Esophagus muscularis mucosa (tissue), 4 donors: ENCODE measurements at regions not wholly inside any gene's neighbourhood (a gene's known extent, or its start where the extent isn't known, plus 50 kb on each side); places are given as distances from the start of the nearest gene placed in this dataset.

Source experiments
- DNase-seq: peaks from one replicate; pipeline ENCODE4 v3.0.0-alpha.2; 2017; ENCODE audit errors: extremely low spot score
- H3K27ac ChIP-seq, 4 donors: fragments of 200-600 bp; sonication (generic); replicated peaks in 1 of 4; 1 replicate in 3 of 4; 2 replicates in 1 of 4; pipeline ENCODE4 v1.5.1; 2016 to 2019; ENCODE audit warnings: mild to moderate bottlenecking in 1 of 4
- H3K27me3 ChIP-seq, 4 donors: fragments of 200-600 bp; sonication (generic); one replicate each; pipeline versions ENCODE4 v1.5.1 to v1.6.0; 2016 to 2019
- H3K36me3 ChIP-seq, 4 donors: fragments of 200-600 bp; sonication (generic); one replicate each; pipeline ENCODE4 v1.5.1; 2016 to 2019
- H3K4me1 ChIP-seq, 4 donors: fragments of 200-600 bp; sonication (generic); one replicate each; pipeline ENCODE4 v1.5.1; 2016 to 2019
- H3K4me3 ChIP-seq, 4 donors: fragments of 200-600 bp; sonication (generic); 1 replicate in 2 of 4; 2 replicates in 2 of 4; pipeline ENCODE4 v1.5.1; 2016 to 2019; ENCODE audit warnings: mild to moderate bottlenecking in 4 of 4, moderate library complexity in 1 of 4
- H3K9me3 ChIP-seq, 4 donors: fragments of 200-600 bp; sonication (generic); 1 replicate in 3 of 4; 2 replicates in 1 of 4; pipeline ENCODE4 v1.5.1; 2016 to 2019
- CTCF ChIP-seq, 3 experiments: fragments of 200-600 bp in 2 of 3; fragments of 450-650 bp in 1 of 3; sonication (generic) in 2 of 3; IDR thresholded peaks; one replicate each; pipeline ENCODE4 v1.5.1; 2017 to 2019; ENCODE audit warnings: antibody characterized with exemption in 3 of 3, mild to moderate bottlenecking in 2 of 3, moderate library complexity in 1 of 3
- EP300 ChIP-seq: sonication (generic); formaldehyde crosslinking; IDR thresholded peaks from one replicate; pipeline ENCODE4 v1.6.1; 2017; ENCODE audit warnings: antibody characterized with exemption
- POLR2A ChIP-seq: fragments of 450-650 bp; IDR thresholded peaks from one replicate; pipeline ENCODE4 v1.6.1; 2017; ENCODE audit warnings: antibody characterized with exemption, moderate library complexity, mild to moderate bottlenecking, low read depth
- POLR2AphosphoS5 ChIP-seq, 2 donors: sonication (generic); formaldehyde crosslinking; IDR thresholded peaks; one replicate each; pipeline ENCODE4 v1.6.1; 2017; ENCODE audit warnings: antibody characterized with exemption in 2 of 2
- WGBS: methylation state at CpG from one replicate; pipeline ENCODE4 v1.1.5; 2018; 5-methylcytosine and 5-hydroxymethylcytosine counted together
- intact Hi-C: fragments of 100-400 bp; cut with DNase I; formaldehyde crosslinking; loops from one replicate; pipeline ENCODE4 v1.15.1; 2023

DNA sequence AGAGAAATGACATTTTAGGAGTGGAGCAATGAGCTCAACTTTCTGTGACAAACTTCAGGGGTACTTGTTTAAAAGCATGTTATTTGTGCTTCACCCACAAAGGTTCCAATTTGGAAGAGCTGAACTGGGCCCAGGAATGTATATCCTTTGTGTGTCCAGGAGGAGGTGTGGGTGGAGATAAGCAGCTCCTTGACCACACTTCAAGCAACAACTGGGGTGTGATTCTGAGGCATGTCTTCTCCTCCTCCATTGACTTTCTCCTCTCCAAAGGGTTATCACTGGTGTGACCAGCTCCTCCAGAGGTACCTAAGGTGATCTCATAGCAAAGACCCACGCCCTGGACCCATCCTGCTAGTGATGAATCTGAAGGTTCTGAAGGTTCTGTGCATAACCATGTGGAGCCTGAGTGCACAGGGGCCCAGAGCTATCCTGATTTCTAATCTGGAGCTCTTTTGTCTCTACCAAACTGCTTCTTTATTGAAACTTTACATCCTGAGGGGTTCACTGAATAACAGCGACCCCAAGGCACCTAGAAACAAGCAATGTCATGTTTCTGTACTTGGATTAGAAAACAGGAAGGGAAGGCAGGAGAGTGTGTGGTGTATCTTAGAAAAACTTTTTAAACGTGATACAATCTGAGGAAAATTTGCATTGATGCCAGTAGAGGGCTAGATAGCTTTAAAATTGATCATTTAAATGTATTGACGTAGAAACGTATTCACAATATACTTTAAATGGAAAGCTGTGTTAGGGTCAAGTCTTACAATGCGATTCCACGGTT, 60.9 kb upstream of the CD93 start:
- intact Hi-C loops: no loop called here
- Histone ChIP-seq H3K4me1 (peaks cover 44 to 68% (median 56%) of the 10 kb centered on the region in 4 donors), H3K36me3 (no peaks in the 10 kb centered on the region), H3K4me3 (no peak overlapping the region), H3K27ac (peak overlapping the region; percentile 14 to 63 (median 37)), H3K9me3 (no peaks in the 10 kb centered on the region), H3K27me3 (no peaks in the 10 kb centered on the region)
- no peak for DNase-seq
- 63% methylated on average over 7 of the region's 7 CpGs for WGBS
- TF ChIP-seq POLR2AphosphoS5 (IDR thresholded peaks at IDR 0.05) (no peak), CTCF (IDR thresholded peaks at IDR 0.05) (no peak), EP300 (no peak), POLR2A (no peak)

DNA sequence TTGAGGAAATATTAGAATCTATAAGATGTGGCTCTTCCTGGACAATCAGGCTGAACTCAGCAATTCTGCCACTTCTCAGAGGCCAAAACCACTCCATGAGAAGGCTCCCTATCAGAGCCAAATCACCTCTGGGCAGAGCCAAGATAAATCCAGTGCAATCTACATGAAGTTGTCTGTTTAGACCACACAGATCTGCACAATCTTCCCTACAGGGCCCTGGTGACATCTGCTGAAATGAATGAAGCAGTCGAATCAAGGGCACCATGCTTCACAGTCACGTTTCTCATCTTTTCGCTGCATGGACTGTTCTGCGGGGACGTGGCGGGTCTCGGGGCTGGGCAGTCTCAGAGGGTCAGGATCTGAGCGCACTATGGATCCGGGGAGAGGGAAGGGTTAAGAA, 60.1 kb upstream of the CD93 start:
- Histone ChIP-seq H3K9me3 (no peaks in the 10 kb centered on the region), H3K4me3 (no peak overlapping the region), H3K36me3 (no peaks in the 10 kb centered on the region), H3K4me1 (peaks cover 38 to 61% (median 54%) of the 10 kb centered on the region in 4 donors), H3K27me3 (no peaks in the 10 kb centered on the region), H3K27ac (no peak overlapping the region)
- 91% methylated on average over 9 of the region's 9 CpGs for WGBS
- TF ChIP-seq POLR2A (no peak), EP300 (no peak), CTCF (IDR thresholded peaks at IDR 0.05) (no peak)
- DNase-seq: no peak
- intact Hi-C loops: no loop called here

GRCh38 chr20:23145281-23145700, 59.2 kb upstream of the CD93 start:
- TF ChIP-seq POLR2AphosphoS5 (IDR thresholded peaks at IDR 0.05) (peak; percentile 39 to 42), EP300 (no peak), CTCF (IDR thresholded peaks at IDR 0.05) (no peak)
- Histone ChIP-seq H3K36me3 (no peaks in the 10 kb centered on the region), H3K27ac (peak overlapping the region in 1 of 4 donors; percentile 9), H3K4me1 (peaks cover 31 to 52% (median 48%) of the 10 kb centered on the region in 4 donors), H3K4me3 (no peak overlapping the region), H3K9me3 (no peaks in the 10 kb centered on the region), H3K27me3 (no peaks in the 10 kb centered on the region)
- 72% methylated on average over 9 of the region's 9 CpGs for WGBS
- no peak for DNase-seq
- intact Hi-C loops: no loop called here

GRCh38 chr20:23144856-23145255, 58.7 kb upstream of the CD93 start:
- H3K4me3 ChIP-seq: no peak overlapping the region
- DNase-seq: no peak
- no peak for TF ChIP-seq EP300
- H3K36me3 ChIP-seq: no peaks in the 10 kb centered on the region
- H3K4me1 ChIP-seq: peaks cover 27 to 48% (median 44%) of the 10 kb centered on the region in 4 donors
- no peaks in the 10 kb centered on the region for H3K27me3 ChIP-seq
- intact Hi-C loops: no loop called here
- WGBS: 92% methylated on average over 7 of the region's 7 CpGs
- H3K27ac ChIP-seq: peak overlapping the region in 1 of 4 donors; percentile 9
- H3K9me3 ChIP-seq: no peaks in the 10 kb centered on the region

GRCh38 chr20:23143986-23144690, 58.0 kb upstream of the CD93 start:
- H3K27ac ChIP-seq: no peak overlapping the region
- no peaks in the 10 kb centered on the region for H3K36me3 ChIP-seq
- no peak for DNase-seq
- TF ChIP-seq POLR2A (no peak), EP300 (no peak), CTCF (IDR thresholded peaks at IDR 0.05) (no peak), POLR2AphosphoS5 (IDR thresholded peaks at IDR 0.05) (no peak)
- 95% methylated on average over 8 of the region's 8 CpGs for WGBS
- H3K4me1 ChIP-seq: peaks cover 19 to 47% (median 37%) of the 10 kb centered on the region in 4 donors
- intact Hi-C loops: no loop called here
- H3K27me3 ChIP-seq: no peaks in the 10 kb centered on the region
- no peaks in the 10 kb centered on the region for H3K9me3 ChIP-seq
- no peak overlapping the region for H3K4me3 ChIP-seq
